Right lobe of liver (tissue), 4 donors: ENCODE measurements at regions not wholly inside any gene's neighbourhood (a gene's known extent, or its start where the extent isn't known, plus 50 kb on each side); places are given as distances from the start of the nearest gene placed in this dataset.

Experiments used
- POLR2A ChIP-seq: fragments of 450-650 bp; IDR thresholded peaks from one replicate; pipeline ENCODE4 v1.6.1; 2017; ENCODE audit warnings: antibody characterized with exemption, mild to moderate bottlenecking
- TF ChIP-seq, protein P1 (sequence below), 4 donors: fragments of 200-600 bp in 3 of 4; fragments of 450-650 bp in 1 of 4; IDR thresholded peaks; one replicate each; pipeline versions ENCODE4 v1.5.1 to v1.8.0; 2016 to 2022; ENCODE audit warnings: antibody characterized with exemption in 4 of 4, mild to moderate bottlenecking in 2 of 4
- donor health status: DM: no; HTN: no; CAD: no.
- donor health status: DM: no; HTN: no; CAD: no.
- donor health status: DM: no; HTN: yes; CAD: no.

DNA sequence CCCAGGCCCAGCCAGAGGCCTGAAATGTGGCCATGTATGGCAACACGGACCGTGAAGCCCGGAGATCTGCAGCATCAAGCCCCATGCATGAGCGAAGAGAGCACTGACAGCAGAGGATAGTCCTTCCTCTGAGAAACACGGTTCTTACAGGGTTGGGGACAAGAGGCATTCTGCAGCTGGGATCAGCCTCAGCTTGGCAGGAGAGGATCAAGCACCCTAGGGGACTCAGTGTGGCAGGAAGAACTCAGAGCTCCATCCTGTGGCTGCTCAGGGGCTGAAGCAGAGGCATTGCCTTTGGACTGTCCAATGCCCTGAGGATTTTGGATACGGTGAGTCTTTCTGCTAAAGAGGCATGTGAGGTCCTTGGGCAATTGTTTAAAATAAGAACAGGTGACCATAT is 368.7 kb downstream of the ZNF516 start:
- TF ChIP-seq, protein P1, sequence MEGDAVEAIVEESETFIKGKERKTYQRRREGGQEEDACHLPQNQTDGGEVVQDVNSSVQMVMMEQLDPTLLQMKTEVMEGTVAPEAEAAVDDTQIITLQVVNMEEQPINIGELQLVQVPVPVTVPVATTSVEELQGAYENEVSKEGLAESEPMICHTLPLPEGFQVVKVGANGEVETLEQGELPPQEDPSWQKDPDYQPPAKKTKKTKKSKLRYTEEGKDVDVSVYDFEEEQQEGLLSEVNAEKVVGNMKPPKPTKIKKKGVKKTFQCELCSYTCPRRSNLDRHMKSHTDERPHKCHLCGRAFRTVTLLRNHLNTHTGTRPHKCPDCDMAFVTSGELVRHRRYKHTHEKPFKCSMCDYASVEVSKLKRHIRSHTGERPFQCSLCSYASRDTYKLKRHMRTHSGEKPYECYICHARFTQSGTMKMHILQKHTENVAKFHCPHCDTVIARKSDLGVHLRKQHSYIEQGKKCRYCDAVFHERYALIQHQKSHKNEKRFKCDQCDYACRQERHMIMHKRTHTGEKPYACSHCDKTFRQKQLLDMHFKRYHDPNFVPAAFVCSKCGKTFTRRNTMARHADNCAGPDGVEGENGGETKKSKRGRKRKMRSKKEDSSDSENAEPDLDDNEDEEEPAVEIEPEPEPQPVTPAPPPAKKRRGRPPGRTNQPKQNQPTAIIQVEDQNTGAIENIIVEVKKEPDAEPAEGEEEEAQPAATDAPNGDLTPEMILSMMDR (IDR thresholded peaks at IDR 0.05): peak in 3 of 4 donors; percentile 6 to 11 (median 6)
- no peak for TF ChIP-seq POLR2A
